ENCODE measurements at regions not wholly inside any gene's neighbourhood (a gene's known extent, or its start where the extent isn't known, plus 50 kb on each side); places are given as distances from the start of the nearest gene placed in this dataset.

DNA sequence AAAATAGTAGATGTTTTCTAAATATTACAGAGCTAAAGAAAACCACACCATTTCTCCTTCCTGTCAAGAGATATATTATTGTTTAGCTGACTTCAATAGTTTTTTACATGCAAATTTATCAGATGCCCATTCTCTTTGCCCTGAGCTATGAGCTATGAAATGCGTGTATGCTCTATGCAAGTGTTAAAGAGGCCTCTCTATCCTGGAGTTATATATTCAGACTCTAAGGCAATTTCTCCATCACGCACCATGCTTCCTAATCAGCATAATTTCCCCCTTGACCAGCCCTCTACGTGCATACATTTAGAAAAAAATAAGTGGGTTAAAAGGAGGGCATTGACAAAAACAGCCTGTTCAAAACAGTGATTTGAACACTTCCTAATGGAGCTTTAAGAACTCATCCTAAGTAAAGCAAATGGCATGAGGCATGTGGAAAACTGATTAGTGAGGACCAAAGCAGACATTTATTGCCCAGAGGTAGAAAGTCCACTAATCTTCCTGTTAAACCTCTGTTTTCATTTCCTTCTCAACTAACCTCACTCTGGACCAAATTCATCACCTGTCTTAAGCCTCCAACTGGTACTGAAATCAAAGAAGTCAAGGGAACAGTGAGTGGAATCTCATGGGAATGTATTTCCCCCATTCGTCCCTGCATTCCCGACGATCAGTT lies 565.8 kb upstream of the PKN2 start:
- TF ChIP-seq, protein P1, sequence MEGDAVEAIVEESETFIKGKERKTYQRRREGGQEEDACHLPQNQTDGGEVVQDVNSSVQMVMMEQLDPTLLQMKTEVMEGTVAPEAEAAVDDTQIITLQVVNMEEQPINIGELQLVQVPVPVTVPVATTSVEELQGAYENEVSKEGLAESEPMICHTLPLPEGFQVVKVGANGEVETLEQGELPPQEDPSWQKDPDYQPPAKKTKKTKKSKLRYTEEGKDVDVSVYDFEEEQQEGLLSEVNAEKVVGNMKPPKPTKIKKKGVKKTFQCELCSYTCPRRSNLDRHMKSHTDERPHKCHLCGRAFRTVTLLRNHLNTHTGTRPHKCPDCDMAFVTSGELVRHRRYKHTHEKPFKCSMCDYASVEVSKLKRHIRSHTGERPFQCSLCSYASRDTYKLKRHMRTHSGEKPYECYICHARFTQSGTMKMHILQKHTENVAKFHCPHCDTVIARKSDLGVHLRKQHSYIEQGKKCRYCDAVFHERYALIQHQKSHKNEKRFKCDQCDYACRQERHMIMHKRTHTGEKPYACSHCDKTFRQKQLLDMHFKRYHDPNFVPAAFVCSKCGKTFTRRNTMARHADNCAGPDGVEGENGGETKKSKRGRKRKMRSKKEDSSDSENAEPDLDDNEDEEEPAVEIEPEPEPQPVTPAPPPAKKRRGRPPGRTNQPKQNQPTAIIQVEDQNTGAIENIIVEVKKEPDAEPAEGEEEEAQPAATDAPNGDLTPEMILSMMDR (IDR thresholded peaks at IDR 0.05 in 8 of 11, conservative IDR thresholded peaks at IDR 0.05 in 3 of 11): no peak
- no peak for TF ChIP-seq POLR2A (IDR thresholded peaks at IDR 0.05)
- TF ChIP-seq POLR2AphosphoS5 (IDR thresholded peaks at IDR 0.05): no peak
